Gastrocnemius medialis (tissue), 4 donors: ENCODE measurements at regions not wholly inside any gene's neighbourhood (a gene's known extent, or its start where the extent isn't known, plus 50 kb on each side); places are given as distances from the start of the nearest gene placed in this dataset.
"Not testable (repeated sequence)": the region's sequence is repeated elsewhere in the genome, so short reads cannot be mapped to it uniquely, and the experiment has no call there.

Source experiments
- ATAC-seq, 2 donors: fragments of 150-250 bp; one replicate each; pipeline ENCODE4 v1.9.1; 2016
- DNase-seq, 2 donors: peaks; one replicate each; pipeline ENCODE4 v3.0.0-alpha.2; 2019
- H3K27ac ChIP-seq, 4 donors: fragments of 200-600 bp; sonication (generic); 1 replicate in 1 of 4; 2 replicates in 3 of 4; pipeline ENCODE4 v1.5.1; 2016 to 2018; ENCODE audit warnings: mild to moderate bottlenecking in 2 of 4, moderate library complexity in 1 of 4
- H3K27me3 ChIP-seq, 3 donors: fragments of 200-600 bp; sonication (generic) in 2 of 3; 1 replicate in 1 of 3; 2 replicates in 2 of 3; pipeline versions ENCODE4 v1.5.1 to v1.6.0; 2016 to 2019; ENCODE audit warnings: mild to moderate bottlenecking in 1 of 3, moderate library complexity in 1 of 3
- H3K36me3 ChIP-seq, 2 donors: fragments of 200-600 bp; sonication (generic) in 1 of 2; one replicate each; pipeline ENCODE4 v1.5.1; 2017 to 2018
- H3K4me1 ChIP-seq, 2 donors: fragments of 200-600 bp; sonication (generic) in 1 of 2; one replicate each; pipeline ENCODE4 v1.5.1; 2016 to 2017; ENCODE audit warnings: mild to moderate bottlenecking in 2 of 2
- H3K4me3 ChIP-seq, 4 donors: fragments of 200-600 bp; sonication (generic) in 3 of 4; 1 replicate in 1 of 4; 2 replicates in 3 of 4; pipeline ENCODE4 v1.5.1; 2016 to 2019; ENCODE audit warnings: mild to moderate bottlenecking in 2 of 4
- H3K9me3 ChIP-seq, 3 donors: fragments of 200-600 bp; sonication (generic) in 2 of 3; 1 replicate in 1 of 3; 2 replicates in 2 of 3; pipeline ENCODE4 v1.5.1; 2016 to 2019
- POLR2A ChIP-seq, 2 donors: fragments of 450-650 bp; IDR thresholded peaks; one replicate each; pipeline ENCODE4 v1.6.1; 2017; ENCODE audit warnings: antibody characterized with exemption in 2 of 2, mild to moderate bottlenecking in 2 of 2, moderate library complexity in 2 of 2
- in situ Hi-C, 4 donors: fragments of 200-750 bp; cut with MboI; loops; one replicate each; pipeline versions ENCODE4 v1.15.0 to v1.8.0; 2017; ENCODE audit warnings: low sequenced_read_pairs in 4 of 4
- intact Hi-C: fragments of 100-400 bp; cut with DNase I; formaldehyde crosslinking; loops from one replicate; pipeline ENCODE4 v1.15.1; 2023; ENCODE audit warnings: low total_unique reads
- TF ChIP-seq, protein P1 (sequence below), 5 experiments: fragments of 450-650 bp in 3 of 5; fragments of 200-600 bp in 2 of 5; sonication (generic) in 2 of 5; IDR thresholded peaks in 4 of 5; conservative IDR thresholded peaks in 1 of 5; 1 replicate in 4 of 5; 2 replicates in 1 of 5; pipeline ENCODE4 v1.5.1; 2016 to 2019; ENCODE audit warnings: antibody characterized with exemption in 5 of 5, mild to moderate bottlenecking in 3 of 5, moderate library complexity in 3 of 5

DNA sequence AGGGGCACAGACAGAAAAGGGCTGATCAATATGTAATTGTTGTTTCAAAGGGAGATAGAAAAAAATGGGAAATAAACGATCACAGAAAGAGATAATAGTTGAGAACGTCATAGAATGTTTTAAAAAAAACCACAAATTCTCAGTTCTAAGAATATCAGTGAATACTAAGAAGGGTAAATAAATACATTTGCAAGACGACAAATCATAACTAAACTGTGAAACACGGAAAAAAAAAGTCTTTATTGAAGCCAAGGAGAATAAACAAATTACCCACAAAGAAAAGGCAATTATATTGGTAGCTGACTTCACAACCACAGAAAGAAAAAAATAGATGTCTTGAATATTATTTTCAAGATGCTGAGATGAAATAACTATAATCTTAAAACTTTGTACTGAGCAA lies 305.2 kb upstream of the STEAP1 start:
- no peak for DNase-seq
- no peaks in the 10 kb centered on the region for H3K9me3 ChIP-seq
- H3K4me1 ChIP-seq: no peaks in the 10 kb centered on the region
- H3K27ac ChIP-seq: no peak overlapping the region
- no peak for ATAC-seq
- no peak for TF ChIP-seq POLR2A (IDR thresholded peaks at IDR 0.05)
- H3K27me3 ChIP-seq: no peaks in the 10 kb centered on the region
- no peaks in the 10 kb centered on the region for H3K36me3 ChIP-seq
- no peak overlapping the region for H3K4me3 ChIP-seq
- intact Hi-C loops: no loop called here
- in situ Hi-C loops: no loop called here

DNA sequence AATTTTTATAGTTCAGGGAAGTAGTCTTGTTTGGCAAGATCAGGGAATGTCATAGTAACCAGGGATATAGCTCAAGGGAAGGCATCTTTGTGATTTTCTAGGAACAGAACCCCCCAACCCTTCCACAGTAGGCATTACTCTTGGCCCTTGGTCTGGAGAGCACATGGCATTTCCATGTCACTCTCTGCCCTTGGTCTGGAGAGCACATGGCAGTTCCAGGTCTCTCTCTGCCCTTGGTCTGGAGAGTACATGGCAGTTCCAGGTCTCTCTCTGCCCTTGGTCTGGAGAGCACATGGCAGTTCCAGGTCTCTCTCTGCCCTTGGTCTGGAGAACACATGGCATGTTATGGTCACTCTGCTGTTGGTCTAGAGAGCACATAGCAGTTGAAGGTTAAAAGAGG lies 297.2 kb upstream of the STEAP1 start:
- intact Hi-C loops, H3K36me3 ChIP-seq, H3K27me3 ChIP-seq, H3K9me3 ChIP-seq, H3K4me3 ChIP-seq, DNase-seq, H3K27ac ChIP-seq, in situ Hi-C loops, ATAC-seq, H3K4me1 ChIP-seq: not testable (repeated sequence)

DNA sequence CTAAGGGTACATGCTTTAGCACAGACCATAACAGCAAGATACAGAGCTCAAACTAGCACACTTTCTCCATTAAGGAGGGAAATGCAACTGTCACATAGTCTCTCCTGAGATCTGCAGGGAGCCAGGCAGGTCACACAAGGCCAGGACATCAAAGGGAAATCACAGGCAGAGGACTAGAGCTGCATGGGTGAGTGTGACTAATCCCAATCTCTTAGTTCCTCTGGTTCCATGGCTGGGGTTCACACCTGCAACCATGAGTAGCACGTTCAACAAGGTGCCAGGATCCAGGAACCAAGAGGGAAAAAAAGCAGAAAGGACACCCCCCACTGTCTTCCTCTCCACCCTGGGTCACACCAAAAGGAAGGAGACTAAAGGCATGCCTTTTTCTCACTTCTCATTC lies 296.5 kb upstream of the STEAP1 start:
- Histone ChIP-seq H3K36me3 (no peaks in the 10 kb centered on the region), H3K27me3 (no peaks in the 10 kb centered on the region), H3K27ac (no peak overlapping the region), H3K4me1 (no peaks in the 10 kb centered on the region), H3K9me3 (no peaks in the 10 kb centered on the region), H3K4me3 (no peak overlapping the region)
- in situ Hi-C loops: no loop called here
- no peak for ATAC-seq
- TF ChIP-seq POLR2A (IDR thresholded peaks at IDR 0.05): no peak
- TF ChIP-seq, protein P1, sequence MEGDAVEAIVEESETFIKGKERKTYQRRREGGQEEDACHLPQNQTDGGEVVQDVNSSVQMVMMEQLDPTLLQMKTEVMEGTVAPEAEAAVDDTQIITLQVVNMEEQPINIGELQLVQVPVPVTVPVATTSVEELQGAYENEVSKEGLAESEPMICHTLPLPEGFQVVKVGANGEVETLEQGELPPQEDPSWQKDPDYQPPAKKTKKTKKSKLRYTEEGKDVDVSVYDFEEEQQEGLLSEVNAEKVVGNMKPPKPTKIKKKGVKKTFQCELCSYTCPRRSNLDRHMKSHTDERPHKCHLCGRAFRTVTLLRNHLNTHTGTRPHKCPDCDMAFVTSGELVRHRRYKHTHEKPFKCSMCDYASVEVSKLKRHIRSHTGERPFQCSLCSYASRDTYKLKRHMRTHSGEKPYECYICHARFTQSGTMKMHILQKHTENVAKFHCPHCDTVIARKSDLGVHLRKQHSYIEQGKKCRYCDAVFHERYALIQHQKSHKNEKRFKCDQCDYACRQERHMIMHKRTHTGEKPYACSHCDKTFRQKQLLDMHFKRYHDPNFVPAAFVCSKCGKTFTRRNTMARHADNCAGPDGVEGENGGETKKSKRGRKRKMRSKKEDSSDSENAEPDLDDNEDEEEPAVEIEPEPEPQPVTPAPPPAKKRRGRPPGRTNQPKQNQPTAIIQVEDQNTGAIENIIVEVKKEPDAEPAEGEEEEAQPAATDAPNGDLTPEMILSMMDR (IDR thresholded peaks at IDR 0.05 in 4 of 5, conservative IDR thresholded peaks at IDR 0.05 in 1 of 5): no peak
- DNase-seq: no peak
- intact Hi-C loops: no loop called here

DNA sequence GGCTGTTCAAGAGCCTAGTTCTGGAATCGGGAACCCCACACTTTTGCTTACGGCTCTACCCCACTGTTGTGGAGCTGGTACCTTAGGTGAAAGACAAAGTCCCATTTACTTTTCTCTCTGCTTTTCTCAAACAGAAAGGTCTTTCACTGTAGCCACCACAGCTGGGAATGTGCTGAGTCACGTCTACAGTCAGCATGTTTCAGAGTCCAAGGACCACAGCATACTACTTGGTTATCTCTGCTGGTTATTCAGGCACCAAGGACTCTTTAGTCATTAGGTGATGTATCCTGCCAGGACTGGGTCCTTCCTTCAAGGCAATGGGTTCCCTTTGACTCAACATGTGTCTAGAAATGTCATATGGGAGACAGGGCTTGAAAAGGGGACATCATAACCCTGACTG lies 266.8 kb upstream of the STEAP1 start:
- in situ Hi-C loops: no loop called here
- no peak for TF ChIP-seq POLR2A (IDR thresholded peaks at IDR 0.05)
- TF ChIP-seq, protein P1 (IDR thresholded peaks at IDR 0.05 in 4 of 5, conservative IDR thresholded peaks at IDR 0.05 in 1 of 5): no peak
- ATAC-seq (no peak), DNase-seq (no peak)
- H3K4me1 ChIP-seq: no peaks in the 10 kb centered on the region
- H3K4me3 ChIP-seq: no peak overlapping the region
- H3K9me3 ChIP-seq: no peaks in the 10 kb centered on the region
- H3K36me3 ChIP-seq: no peaks in the 10 kb centered on the region
- H3K27me3 ChIP-seq: no peaks in the 10 kb centered on the region
- intact Hi-C loops: no loop called here
- H3K27ac ChIP-seq: no peak overlapping the region

DNA sequence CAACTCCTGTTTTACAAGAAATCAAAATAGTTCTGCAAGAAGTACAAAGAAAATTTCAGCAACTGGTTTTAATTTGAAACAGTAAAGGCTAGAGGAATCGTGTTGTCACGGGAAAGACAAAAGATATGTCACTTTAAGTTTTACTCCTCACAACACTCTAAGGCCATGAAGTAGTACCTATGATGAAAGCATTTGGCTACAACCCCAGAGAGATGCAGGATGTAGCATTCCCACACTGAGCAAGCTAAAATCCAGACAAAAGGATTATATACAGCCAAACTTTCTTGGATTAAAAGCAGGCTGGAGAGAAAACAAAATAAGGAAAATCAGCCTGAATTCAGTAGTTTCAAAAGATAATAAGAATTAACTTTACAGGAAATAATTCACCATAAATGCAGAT lies 245.5 kb upstream of the STEAP1 start:
- in situ Hi-C loops: no loop called here
- no peak for DNase-seq
- H3K4me1 ChIP-seq: no peaks in the 10 kb centered on the region
- no peak overlapping the region for H3K4me3 ChIP-seq
- no peaks in the 10 kb centered on the region for H3K27me3 ChIP-seq
- no peaks in the 10 kb centered on the region for H3K36me3 ChIP-seq
- no peak overlapping the region for H3K27ac ChIP-seq
- intact Hi-C loops: no loop called here
- H3K9me3 ChIP-seq: no peaks in the 10 kb centered on the region
- ATAC-seq: no peak
- no peak for TF ChIP-seq POLR2A (IDR thresholded peaks at IDR 0.05)
- TF ChIP-seq, protein P1 (IDR thresholded peaks at IDR 0.05 in 4 of 5, conservative IDR thresholded peaks at IDR 0.05 in 1 of 5): no peak

DNA sequence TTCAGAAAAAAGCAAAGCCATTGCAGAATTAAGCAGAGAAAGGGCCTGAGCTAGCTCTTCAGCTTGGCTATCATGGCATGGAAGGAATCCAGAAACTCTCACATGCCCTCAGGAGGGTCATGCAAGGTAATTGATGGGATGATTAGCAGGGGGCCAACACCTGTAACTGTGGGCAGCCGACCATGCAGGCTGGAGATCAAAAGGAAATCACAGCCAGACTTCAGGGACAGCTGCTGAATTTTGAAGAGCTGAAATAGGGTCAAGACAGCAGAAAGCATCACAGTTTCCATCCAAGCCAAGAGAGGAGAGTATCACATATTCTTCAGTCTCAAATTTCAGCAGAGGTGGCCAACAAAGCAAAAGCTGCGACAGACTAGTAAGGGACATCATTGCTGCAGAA lies 239.6 kb upstream of the STEAP1 start:
- Histone ChIP-seq H3K9me3 (no peaks in the 10 kb centered on the region), H3K4me3 (no peak overlapping the region), H3K27me3 (no peaks in the 10 kb centered on the region), H3K36me3 (no peaks in the 10 kb centered on the region), H3K4me1 (no peaks in the 10 kb centered on the region), H3K27ac (no peak overlapping the region)
- intact Hi-C loops: no loop called here
- ATAC-seq (no peak), DNase-seq (no peak)
- TF ChIP-seq, protein P1 (IDR thresholded peaks at IDR 0.05 in 4 of 5, conservative IDR thresholded peaks at IDR 0.05 in 1 of 5): no peak
- in situ Hi-C loops: no loop called here
